Inferior parietal cortex (tissue), 1 donor: ENCODE measurements at regions not wholly inside any gene's neighbourhood (a gene's known extent, or its start where the extent isn't known, plus 50 kb on each side); places are given as distances from the start of the nearest gene placed in this dataset.
"Not testable (repeated sequence)": the region's sequence is repeated elsewhere in the genome, so short reads cannot be mapped to it uniquely, and the experiment has no call there.

Experiments used
- DNase-seq: peaks from one replicate; pipeline ENCODE4 v3.0.0-alpha.2; 2016; ENCODE audit errors: extremely low spot score

DNA sequence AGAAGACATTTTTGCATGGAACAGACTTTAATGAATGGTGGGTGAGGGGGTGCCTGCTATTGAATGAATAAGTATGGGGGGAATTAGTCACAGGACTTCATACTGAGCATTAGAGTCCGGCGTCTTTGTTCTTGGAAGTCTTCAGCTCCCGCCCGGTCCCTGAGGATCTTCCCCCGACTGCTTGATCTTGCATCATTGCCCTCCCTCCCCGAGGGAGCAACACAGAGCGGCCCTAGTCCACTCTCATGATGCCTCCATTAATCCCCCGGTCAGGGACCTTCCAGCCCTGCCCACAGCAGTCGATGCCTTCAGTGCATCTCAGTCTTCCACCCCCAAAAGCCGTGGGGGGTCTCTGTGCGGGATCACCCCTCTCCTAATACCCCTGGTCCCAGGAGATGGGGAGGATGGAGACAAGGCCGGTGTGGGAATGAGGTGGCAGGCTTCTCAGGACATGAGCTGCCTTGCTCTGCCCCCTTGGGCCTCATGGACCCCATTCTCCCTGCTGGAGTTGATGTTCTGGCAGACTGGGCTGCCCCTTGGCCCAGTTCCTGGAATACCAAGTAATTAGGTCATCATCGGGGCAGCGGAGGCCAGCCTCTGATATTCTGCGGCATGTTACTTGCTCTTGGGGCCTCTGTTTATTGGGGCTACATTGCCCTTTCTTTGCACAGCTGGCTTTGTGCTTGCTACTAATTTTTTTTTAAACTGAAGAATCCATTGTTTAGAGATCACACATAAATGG, 110.5 kb upstream of the PLGLB2 start:
- peak; percentile 13 for DNase-seq

DNA sequence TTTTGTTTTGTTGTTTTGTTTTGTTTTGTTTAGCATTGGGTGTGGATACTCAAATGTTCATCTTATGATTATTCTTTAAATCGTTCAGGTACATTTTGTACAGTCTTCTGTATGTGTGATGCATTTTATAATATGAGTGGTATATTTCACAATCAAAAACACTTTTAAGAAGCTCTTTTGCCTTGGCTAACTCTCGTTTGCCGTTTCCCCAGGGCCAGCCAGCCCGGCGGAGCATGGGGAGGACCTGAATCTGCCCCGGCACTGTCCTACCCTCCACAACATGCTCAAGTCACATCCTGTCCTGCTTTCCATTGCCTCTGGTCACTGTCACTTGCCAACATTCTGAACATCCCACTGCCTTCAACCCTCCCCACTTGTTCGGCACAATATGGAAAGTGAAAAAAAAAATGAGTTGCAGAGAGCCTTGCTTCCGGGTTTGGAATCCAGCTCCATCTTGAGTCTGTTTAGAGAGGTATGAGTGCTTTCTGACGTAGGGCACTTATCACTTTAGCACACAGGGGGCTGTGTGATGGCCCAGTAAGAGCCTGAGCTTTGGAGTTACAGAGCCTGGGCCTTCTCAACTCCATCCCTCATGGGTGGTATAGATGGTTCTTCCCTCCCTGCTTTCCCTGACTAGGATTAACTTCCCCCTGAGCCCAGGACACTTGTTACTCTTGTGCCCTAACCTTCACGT, 109.6 kb upstream of the PLGLB2 start:
- DNase-seq = not testable (repeated sequence)

DNA sequence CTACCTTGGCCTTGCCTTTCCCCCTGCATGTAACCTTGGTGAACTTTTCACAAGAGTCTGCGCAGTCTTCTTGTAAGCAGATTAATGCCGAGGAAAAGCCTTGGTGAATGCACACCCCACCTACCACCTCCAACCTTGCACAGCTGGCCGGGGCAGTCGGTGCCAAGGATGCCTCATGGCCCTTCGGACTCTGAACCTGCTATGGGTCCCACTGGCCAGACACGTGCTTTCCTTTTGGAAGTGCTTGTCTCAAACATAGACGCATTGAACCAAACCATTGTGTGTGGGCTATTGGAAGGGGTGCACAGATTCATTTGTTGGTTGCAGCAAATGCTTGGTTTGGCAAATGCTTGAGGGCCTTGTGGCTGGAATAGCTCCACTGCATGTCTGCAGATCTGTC, 109.0 kb upstream of the PLGLB2 start:
- DNase-seq = not testable (repeated sequence)

DNA sequence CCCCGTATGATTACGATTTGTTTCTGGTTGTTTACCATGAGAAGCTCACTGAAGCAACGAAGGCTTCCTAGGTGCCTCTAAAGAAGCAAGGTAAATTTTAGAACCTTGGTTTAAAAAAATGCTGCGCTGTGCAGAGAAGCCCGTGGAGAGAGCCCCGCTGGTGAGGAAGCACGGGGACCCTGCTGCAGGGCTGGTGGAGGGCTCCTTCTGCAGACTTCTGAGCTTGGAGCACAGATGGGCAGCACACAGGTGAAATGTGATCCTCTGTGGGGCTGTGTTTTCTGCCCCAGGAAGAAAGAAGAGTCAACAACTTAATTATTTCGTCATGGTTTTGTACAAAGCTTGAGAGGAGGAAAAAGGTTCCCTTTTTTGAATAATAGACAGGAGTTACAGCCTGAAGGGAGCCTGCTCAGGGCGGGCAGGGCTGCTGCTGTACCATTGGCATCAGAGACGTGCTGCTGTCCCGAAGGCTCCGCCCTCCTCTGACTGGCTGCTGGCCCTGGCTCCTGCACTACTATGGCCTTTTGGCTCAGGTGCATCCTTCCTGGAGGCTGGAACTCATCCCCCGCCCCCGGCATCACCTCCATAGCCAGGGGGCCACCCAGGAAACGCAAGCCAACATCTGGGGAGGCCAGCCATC, 108.0 kb upstream of the PLGLB2 start:
- not testable (repeated sequence) for DNase-seq

DNA sequence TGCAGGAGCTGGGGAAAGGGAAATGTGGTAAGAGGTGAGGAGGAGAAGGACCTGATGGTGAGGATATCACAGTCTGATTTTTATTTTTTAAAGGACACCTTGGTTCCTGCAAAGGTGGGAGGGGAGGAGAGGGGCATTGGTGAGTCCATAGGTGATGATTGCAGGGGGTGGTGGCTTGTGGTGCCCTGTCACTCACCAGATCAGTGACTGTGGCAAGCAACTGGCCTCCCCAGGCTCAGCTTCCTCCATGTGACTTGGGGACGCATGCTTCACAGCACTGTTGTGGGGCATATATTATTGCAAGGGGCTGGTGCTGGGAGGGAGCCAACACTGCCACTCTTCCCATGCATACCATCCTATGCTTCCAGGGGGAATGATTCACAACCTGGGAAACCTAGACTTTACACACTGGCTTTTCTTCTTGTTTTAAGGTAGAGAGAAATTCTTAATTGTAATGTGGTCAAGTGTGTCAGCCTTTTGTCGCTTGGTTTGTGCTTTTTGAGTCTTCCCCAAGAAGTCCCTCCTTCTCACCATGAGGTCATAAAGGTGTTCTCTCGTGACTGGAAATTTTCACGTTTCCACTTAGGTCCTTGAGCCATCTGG, 106.8 kb upstream of the PLGLB2 start:
- DNase-seq = not testable (repeated sequence)

DNA sequence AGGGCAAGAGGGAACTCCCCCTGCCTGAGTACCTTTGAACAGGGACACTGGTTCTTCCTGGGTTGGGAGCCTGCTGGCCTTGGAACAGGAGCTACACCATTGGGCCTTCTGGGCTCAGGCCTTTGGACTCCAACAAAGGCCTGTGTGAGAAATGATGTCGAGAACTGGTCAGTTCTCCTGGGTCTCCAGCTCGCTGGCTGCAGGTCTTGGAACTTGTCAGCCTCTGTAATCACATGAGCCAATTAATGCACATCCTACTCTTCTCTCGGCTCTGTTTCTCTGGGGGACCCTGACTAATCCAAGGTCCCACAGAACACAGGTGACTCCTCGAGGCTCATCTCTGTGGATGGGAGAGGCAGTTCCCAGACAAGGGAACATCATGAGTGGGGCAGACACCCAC, 104.7 kb upstream of the PLGLB2 start:
- not testable (repeated sequence) for DNase-seq

DNA sequence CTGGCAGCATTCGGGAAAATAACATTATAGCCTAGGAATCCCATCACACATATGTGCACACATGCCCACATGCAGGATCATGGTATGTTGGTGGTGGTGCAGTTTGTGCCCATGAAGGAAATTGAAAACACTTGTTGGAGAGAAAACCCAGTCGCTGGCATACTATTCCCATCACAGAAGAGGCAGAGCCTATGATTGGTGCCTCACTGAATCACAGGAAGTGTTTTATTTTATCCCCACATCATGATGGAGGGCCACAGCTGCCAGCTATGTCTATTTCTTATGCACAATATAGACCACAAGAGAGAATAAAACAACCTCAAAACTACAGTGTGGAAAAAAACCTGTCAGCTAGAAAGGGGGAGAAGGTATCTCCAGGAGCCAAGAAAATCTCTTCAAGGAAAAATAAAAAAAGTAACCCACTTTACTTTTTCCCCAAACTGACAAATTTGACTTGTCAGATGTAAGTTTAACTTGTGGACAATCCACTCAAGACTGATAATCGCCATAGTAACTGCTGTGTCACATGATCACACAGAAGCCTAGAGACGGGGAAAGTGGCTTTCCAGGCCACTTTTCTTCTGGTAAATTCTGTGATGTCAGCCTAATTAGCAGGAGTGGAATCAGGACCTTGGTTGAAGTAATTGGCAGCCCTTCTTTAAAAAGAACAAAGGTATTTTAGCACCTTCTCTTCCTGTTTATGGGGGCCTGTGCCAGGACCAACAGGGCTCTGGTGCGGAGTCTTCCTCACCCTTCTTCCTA, 100.0 kb upstream of the PLGLB2 start:
- DNase-seq = not testable (repeated sequence)

DNA sequence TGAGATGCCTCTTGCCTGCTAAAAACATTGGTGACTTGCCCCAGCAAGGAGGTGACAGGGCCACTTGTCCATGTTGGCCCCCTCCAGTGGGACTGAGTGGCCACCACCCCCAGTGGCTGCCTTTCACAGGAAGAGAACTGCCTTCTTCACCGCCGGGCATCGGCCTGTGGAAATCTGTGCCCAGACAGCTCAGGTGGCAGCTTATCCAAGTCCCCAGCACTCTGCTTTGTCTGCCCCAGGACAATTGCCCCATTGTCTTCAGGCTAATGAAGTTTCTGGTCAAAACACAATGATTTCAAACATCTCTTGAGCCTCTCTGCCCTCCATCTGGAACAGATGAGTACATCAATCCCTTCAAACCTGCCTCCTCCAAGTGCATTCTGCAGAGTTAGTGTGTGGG, 99.1 kb upstream of the PLGLB2 start:
- DNase-seq = not testable (repeated sequence)

DNA sequence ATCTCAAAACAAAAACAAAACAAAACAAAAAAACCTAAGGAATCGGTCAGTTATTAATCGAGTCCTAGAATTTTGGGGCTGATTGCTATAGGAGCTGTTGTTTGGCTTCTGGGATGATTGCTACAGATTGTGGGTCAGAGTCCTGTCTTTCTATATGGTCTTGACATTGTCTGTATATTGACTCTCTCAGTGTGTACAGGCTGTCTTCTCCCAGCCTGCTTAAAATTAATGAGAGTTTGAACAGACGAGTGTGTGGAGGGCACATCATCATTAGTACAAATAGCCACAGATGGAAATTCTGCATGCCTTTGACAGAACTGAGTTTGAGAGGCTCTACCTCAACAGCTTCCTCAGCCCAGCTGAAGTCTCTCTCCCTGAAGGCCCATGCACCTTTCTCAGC, 98.0 kb upstream of the PLGLB2 start:
- not testable (repeated sequence) for DNase-seq

DNA sequence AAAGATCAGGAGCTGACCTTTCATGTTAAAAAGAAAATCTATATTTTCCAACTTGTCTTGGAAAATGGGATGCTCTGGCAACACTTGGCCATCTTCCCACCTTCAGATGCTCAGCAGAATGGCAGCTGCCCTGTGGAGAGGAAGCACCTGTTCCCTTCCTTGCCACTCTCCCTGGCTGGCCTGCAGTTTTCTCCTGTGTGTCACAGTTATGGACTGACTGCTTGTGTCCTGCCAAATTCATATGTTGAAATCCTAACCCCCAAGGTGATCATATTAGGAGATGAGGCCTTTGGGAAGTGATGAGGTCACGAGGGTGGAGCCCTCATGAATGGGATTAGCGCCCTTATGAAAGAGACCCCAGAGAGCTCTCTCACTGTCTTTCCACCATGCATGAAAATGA, 97.0 kb upstream of the PLGLB2 start:
- DNase-seq = not testable (repeated sequence)

DNA sequence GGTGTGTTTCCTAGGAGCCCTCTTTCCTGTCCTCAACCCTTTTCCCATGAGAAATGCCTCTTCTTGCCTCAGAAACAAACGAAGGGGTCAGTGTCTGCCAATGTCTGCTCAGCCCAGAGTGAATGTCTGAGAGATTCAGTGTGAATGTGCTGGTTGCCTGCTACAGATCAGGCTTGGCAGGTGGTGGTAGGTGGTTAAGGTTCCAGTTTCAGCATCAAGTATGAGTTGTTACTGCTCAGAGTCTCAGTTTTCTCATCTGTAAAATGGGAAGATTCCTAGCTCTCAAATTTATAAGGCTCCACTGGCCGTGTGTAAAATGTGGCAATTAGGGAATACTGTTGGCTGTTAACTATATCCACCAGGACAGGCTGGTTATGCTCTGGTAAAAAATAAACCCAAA, 96.3 kb upstream of the PLGLB2 start:
- DNase-seq = not testable (repeated sequence)

DNA sequence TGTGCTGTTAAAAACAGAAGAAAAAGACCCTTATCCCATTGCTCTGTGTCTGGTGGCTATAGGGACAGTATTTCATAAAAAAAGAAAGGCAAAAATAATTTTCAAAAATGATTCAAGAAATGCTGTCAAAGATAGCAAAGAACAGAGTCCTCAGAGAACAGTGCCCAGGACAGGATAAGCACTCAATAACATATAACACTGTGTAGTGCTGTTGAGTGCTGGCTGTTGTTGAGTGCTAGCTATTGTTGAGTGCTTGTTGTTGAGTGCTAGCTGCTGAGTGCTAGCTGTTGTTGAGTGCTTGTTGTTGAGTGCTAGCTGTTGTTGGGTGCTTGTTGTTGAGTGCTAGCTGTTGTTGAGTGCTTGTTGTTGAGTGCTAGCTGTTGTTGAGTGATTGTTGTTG, 94.5 kb upstream of the PLGLB2 start:
- not testable (repeated sequence) for DNase-seq

DNA sequence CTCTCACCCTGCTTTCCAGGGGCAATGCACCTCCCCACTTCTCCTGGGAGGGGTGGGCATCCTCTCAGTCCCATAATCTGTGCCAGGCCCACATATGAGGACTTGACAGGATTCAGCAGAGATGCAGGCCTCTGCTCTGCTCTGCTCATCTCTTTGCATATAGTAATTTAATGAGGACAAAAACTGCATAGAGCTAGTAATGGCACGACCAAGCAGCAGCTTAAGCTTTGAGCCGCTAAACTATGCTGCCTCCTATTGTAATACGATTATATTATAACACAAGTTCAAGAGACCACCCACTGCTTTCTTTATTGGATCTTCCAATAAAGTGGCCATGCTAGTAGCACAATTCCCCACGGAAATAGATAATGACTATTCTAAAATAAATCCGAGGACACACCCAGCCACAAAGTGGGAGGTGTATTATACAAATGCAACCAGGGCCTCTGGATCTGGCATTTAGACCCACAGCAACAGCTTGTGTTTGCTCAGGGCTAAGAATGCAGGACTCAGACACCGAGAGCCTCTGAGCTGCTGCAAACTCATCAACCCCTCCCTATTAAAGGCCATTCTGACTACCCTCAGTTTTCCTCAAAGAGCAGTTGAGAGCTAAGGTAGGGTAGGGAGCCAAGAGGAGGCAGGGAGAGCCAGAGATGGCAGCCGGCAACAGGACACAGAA, 93.6 kb upstream of the PLGLB2 start:
- DNase-seq = not testable (repeated sequence)

DNA sequence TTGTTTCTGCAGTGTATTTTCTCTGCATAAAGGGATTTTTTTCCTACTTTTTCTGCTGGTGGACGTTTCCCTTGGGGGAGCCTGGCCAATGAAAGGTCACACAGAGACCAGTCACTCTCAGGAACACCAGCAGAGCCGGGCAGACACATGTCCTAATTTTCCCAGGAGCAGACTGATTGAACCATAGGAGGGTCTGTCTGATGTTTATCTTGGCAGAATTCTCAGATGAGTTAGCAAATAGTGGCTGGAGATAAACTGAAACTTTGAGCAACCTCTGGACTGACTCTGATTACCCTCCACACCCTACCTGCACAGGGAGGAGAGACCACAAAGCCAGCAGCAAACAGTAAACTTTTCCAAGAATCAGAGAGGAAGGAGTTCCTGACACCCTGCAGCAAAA, 90.0 kb upstream of the PLGLB2 start:
- not testable (repeated sequence) for DNase-seq

DNA sequence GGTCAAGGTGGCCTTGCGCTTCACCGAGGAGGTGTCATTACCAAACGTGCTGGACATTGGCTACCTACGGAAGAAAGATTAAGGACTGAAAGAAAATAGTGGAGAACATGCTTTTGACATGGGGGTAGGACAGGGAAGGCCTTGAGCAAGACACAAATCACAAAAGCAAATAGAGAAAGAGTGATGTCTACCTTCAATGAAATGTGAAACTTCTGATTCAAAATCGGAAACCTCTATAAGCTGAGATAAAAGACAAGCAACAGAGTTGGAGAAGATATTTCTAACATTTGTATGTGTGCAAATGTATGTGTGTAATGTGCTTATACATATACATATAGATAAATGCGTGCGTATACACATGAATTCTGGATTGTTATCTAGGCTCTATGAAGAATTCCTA, 89.5 kb upstream of the PLGLB2 start:
- not testable (repeated sequence) for DNase-seq

DNA sequence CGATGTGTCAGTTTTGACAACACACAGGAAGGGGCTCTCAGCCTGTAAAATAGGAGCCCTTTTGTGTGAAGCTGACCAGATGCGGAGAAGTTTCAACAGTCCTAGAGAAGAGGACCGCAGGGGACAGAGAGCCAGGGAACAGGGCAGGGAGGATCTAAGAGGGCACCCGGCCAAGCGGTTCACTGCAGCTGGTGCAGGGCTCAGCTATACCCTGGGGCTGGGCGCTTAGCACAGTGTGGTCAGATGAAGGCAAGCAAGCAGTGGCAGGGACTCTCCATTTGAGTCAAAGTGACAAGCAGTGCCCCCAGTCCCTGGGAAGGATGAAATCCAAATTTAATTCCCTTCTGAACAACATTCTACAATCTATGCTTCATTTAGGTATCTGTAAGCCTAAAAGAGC, 88.9 kb upstream of the PLGLB2 start:
- not testable (repeated sequence) for DNase-seq

DNA sequence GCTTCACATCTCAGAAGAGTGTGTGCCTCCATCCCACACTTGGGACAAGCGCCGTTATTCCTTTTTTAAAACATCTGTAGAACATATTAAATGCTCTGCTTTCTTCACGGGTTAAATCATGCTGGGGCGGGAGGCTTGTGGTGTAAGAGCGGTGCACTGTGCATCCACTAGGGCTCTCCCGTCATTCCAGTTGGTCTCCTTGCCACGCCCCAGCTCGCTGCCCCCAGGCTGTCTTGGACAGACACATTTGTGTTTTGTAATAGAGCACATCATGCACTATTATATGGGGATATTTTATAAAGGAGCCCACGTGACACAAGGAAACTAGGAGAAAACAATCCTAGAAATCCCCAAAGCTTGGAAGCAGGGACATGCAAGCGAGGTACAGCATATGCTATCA, 87.7 kb upstream of the PLGLB2 start:
- not testable (repeated sequence) for DNase-seq

DNA sequence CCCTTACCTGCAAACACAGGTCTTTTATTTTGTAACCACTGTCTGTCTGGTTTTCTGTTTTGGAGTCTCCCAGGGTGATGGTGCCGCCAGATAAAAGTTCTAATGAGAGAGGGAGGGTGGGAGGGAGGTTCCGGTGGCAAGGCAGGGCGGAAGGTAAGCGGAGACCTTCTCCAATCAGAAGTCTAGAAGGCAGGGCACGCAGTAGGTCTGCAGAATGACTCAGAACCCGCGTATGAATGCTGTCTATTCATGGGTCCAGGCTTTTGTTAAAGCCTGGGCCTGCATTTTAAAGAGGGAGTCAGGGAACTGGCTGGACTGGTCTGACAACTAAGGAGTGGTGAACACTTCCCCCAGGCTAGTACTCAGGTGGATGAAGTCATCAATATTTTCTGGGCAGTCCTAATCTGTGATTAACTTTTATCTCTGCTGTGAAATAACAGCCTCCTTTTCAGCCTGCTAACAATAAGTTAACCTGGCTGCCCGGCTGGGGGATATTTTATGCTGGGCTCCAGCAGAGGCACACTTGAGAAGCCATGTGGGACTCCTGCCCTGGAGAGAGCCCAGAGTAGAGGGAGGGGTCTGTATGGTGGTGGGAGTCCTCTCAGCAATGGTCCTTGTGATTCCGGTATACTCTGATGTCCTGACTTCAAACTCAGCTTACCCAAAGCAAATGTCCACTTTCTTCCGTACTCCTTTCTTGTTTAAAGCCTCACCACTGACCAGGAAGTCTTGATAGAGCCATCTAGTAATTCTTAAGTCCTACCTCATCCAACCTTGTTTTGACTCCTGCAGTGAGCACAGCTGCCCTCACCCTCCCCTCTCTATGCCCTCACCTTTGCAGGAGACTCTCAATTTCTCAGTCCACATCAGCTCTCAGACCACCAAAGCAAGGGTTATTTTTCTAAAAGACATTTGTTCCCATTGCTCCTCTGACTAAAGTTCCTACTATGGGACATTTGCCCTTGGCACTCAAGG, 85.3 kb upstream of the PLGLB2 start:
- DNase-seq = not testable (repeated sequence)

DNA sequence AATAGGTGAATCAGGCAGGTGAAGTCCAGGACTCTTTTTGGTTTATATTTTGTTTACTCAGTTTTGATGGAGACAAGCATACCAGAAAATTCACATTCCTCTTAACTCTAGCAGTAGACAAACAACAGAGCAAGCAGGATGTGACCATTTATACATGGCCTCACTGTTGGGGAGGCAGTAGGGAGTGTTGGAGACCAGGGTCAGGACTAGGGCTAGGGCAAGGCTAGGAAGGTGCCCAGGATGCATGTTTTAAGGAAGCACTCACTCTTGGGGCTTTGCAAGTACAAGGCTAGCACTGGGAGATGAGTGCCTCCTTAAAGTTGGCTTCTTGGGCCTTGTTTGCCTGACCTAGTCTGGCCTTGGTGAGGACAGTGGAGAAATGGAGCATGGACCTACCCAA, 84.5 kb upstream of the PLGLB2 start:
- DNase-seq = not testable (repeated sequence)

DNA sequence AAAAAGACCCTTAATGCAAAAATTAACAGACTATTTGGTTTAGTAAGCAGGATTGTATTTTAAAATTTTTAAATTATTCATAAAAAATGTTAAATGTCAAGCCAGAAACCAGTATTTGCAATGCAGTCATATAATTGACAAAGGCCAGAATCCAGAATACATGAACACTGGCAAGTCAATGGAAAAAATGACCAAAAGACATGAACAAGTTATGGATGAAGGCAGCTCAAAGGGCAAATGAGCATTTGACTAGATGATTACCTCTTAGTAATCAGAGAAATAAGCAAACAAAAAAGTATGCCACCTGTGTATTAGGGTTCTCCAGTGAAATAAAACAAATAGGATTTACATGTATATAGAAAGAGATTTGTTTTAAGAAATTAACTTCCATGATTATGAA, 80.9 kb upstream of the PLGLB2 start:
- not testable (repeated sequence) for DNase-seq
